ENCODE measurements at regions not wholly inside any gene's neighbourhood (a gene's known extent, or its start where the extent isn't known, plus 50 kb on each side); places are given as distances from the start of the nearest gene placed in this dataset.

DNA sequence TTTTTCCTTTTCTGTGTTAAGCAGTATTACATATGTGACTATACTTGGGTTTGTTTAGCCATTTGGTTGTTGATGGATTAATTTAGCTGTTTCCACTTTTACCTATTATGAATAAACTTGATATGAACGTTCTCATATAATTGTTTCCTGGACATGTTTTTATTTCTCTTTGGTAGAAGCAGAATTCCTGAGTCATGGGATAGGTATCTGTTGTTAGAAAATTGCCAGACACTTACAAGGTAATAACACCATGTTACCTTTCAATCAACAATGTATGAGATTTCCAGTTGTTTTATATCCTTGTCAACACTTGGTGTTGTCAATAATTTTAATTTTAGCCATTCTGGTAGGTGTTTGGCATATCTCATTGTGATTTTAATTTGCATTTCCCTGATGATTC lies 475.4 kb downstream of the IGSF11 start:
- no peaks in the 10 kb centered on the region for H3K9me3 Mint-ChIP-seq

DNA sequence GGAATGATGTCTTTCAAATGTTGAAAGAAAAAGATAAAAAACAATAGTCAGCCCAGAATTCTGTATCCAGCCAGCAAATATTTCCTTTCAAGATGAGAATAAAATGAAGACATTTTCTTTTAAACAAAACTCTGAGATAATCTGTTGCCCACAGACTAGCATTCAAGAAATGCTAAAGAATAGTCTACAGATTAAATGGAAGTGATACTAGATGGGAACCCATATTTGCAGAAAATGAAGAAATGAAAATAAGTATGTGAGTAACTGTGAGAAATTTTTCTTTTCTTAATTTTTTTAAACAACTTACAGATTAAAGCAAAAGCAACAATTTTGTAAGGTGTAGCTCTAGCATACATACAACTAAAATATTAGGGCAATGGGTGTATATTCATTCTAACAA lies 469.8 kb downstream of the IGSF11 start:
- Mint-ChIP-seq H3K9me3 (peaks cover 3 to 16% (median 10%) of the 10 kb centered on the region in 3 donors), H3K4me1 (peaks cover 0 to 1% (median 0%) of the 10 kb centered on the region in 3 donors), H3K27ac (no peak overlapping the region), H3K36me3 (peaks cover 2% of the 10 kb centered on the region), H3K4me3 (no peak overlapping the region), H3K27me3 (no peaks in the 10 kb centered on the region)

More for the DNA sequence above, 475.4 kb downstream of the IGSF11 start:
- H3K27me3 Mint-ChIP-seq = no peaks in the 10 kb centered on the region
- H3K27ac Mint-ChIP-seq = no peak overlapping the region
- no peak overlapping the region for H3K4me3 Mint-ChIP-seq
- H3K36me3 Mint-ChIP-seq = peaks cover 2% of the 10 kb centered on the region
- no peaks in the 10 kb centered on the region for H3K4me1 Mint-ChIP-seq

DNA sequence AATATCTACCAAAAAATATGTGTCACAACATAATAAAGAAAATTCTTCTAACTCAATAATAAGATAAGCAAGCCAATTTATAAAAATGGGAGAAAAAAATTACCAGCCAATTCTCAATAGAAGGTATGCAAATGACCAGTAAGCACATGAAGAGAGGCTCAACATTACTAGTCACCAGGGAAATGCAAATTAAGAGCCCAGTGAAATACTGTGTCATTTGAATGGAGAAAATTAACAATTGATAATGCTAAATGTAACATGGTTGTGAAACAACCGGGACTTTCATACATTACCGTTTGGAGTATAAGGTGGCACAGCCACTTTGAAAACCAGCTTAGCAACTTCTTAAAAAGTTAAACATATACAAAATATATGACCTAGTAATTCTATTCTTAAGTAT lies 460.7 kb downstream of the IGSF11 start:
- Mint-ChIP-seq H3K4me1 (no peaks in the 10 kb centered on the region), H3K36me3 (no peaks in the 10 kb centered on the region), H3K4me3 (no peak overlapping the region), H3K27ac (no peak overlapping the region), H3K27me3 (no peaks in the 10 kb centered on the region), H3K9me3 (peaks cover 0 to 7% (median 5%) of the 10 kb centered on the region in 3 donors)

DNA sequence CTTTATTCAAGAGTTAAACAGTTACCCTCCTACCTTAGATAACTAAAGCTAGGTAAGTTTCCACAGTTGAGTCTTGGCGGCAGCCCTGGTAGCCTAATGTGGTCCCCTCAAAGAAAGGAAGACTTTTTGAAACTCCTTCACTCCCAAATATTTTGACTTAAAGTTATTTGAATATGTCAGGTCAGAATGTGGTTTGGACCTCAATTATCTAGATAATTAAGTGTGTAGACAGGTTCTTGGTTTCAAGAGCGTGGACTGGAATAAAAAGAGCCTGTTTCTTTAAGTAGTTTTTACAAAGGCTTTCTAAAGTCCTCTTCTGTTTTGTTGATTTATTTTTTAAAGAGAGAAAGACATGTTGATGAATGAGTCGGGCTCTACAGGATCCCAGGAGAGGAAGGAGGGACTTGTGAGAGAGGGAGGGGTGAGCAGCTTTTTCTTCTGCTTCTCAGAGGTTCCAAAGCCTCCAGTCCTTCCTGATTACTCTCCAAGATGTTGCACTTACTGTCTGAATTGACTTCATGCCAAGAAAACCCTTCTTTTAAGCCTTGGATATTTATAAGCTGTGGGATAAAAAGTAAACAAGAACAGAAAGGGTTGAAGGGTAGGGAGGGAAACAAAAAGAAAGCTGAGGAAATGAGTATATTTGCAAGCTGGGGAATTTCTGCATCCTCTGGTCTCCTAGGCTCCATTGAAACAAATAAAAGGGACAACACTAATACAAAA lies 457.4 kb downstream of the IGSF11 start:
- Mint-ChIP-seq H3K4me3 (no peak overlapping the region), H3K27ac (no peak overlapping the region), H3K36me3 (no peaks in the 10 kb centered on the region), H3K27me3 (no peaks in the 10 kb centered on the region), H3K4me1 (no peaks in the 10 kb centered on the region), H3K9me3 (no peaks in the 10 kb centered on the region)

DNA sequence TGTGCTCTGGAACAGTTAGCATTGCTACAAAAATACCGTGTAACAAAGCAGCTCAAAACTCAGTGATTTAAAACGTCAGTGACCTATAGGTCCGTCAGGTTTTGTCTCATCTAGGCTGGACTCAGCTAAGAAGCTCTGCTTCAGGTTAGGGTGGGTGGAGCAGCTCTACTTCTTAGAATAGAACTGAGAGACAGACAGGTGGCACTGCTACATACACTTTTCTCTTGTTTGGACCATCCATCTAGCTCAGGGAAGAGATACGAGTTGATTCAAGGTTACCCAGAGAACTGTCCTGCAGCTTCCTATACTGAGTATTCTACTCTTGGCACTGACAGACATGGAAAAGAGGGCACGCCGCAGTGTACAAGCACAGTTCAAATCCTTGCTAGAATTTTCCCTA lies 456.1 kb downstream of the IGSF11 start:
- Mint-ChIP-seq H3K4me3 (no peak overlapping the region), H3K27me3 (no peaks in the 10 kb centered on the region), H3K4me1 (no peaks in the 10 kb centered on the region), H3K9me3 (no peaks in the 10 kb centered on the region), H3K36me3 (no peaks in the 10 kb centered on the region), H3K27ac (no peak overlapping the region)

DNA sequence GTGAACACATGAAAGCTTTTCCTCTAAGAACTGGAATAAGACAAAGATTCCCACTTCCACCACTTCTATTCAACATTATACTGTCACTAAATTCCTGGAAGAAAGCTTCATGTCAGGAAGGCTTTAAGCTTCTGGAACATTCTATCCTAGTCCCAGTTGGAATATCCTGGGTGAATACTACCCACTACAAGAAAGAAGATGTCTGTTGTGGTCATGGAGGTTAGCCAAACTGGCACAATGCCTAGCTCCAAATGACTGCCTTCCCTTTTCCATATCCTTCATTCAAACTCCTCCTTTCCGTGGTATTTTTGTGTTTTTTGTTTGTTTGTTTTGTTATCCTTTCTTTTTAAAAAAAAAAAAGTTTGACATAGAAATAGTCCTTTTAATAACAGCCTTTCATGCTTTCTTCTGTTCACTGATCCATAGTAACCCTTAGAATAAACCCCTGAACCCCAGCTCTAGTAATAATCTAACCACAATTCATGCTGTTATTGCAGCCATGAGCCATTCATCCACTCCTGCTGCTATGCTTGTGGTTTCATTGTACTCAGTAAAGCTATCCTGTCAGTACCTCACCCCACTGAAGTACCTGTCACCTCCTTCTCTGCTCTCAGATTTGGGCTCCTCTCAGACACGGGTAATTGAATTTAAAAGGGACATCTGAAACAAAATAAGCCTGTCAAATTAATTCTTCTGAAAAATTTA lies 447.5 kb downstream of the IGSF11 start:
- Mint-ChIP-seq H3K4me3 (no peak overlapping the region), H3K4me1 (no peaks in the 10 kb centered on the region), H3K27me3 (no peaks in the 10 kb centered on the region), H3K27ac (no peak overlapping the region), H3K9me3 (peaks cover 0 to 3% (median 1%) of the 10 kb centered on the region in 3 donors), H3K36me3 (no peaks in the 10 kb centered on the region)

DNA sequence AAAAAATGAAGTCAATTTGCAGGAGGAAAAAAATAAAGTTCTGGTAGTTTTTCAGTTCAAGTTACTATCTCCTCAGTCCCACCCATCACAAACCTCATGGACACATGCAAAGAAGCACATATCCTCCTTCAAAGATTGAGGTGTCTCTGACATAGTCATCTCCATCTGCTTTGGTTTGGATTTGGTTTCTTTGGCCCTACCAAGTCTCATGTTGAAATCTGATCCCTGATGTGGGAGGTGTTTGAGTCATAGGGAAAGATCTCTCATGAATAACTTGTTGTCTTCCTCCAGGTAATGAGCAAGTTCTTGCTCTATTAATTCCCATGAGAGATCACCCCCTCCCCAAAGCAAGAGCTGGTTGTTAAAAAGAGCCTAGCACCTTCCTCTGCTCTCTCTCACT lies 446.8 kb downstream of the IGSF11 start:
- H3K36me3 Mint-ChIP-seq = no peaks in the 10 kb centered on the region
- H3K4me3 Mint-ChIP-seq = no peak overlapping the region
- H3K27me3 Mint-ChIP-seq = no peaks in the 10 kb centered on the region
- H3K4me1 Mint-ChIP-seq = no peaks in the 10 kb centered on the region
- H3K9me3 Mint-ChIP-seq = peaks cover 0 to 3% (median 1%) of the 10 kb centered on the region in 3 donors
- H3K27ac Mint-ChIP-seq = no peak overlapping the region

DNA sequence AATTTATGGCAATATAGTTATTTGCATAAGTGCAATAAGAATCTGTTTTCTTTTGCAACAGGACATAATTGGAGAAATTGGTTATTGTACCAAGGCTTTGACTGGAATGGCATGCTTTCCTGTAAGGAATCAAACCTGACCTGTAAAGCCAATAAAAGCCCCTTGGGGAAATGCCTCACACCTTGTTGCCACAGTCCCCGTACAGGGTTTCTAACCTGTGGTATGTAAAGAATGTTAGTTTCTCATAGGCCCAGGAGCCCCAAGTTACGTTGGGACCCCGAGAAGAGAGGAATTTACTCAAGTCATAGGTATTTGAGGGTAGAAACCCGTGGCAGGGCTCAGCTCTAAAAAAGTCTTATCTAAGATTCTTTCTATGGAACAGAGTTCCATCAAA lies 441.4 kb downstream of the IGSF11 start:
- Mint-ChIP-seq H3K4me3 (no peak overlapping the region), H3K36me3 (peaks cover 2% of the 10 kb centered on the region), H3K4me1 (no peaks in the 10 kb centered on the region), H3K27me3 (no peaks in the 10 kb centered on the region), H3K27ac (no peak overlapping the region), H3K9me3 (peaks cover 3 to 9% (median 3%) of the 10 kb centered on the region in 3 donors)

DNA sequence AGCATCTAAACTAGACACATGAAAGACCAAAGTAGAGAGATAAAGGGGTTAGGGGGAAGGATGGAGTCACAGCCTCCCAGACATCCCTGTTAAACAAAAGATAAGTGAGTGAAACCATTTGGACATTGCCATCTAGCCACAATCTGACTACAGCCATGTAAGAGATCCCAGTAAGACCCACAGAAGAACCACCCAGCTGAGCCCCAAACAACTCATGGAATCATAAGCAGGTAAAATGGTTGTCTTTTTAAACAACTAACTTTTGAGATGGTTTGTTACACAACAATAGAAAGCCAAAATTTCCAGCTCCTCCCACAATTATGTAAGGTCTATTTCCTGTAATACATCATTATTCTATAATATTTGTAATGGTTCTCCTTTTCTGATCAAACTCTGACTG lies 437.5 kb downstream of the IGSF11 start:
- H3K27me3 Mint-ChIP-seq = no peaks in the 10 kb centered on the region
- no peaks in the 10 kb centered on the region for H3K4me1 Mint-ChIP-seq
- peaks cover 3 to 6% (median 3%) of the 10 kb centered on the region in 3 donors for H3K9me3 Mint-ChIP-seq
- no peak overlapping the region for H3K27ac Mint-ChIP-seq
- peaks cover 2% of the 10 kb centered on the region for H3K36me3 Mint-ChIP-seq
- H3K4me3 Mint-ChIP-seq = no peak overlapping the region

DNA sequence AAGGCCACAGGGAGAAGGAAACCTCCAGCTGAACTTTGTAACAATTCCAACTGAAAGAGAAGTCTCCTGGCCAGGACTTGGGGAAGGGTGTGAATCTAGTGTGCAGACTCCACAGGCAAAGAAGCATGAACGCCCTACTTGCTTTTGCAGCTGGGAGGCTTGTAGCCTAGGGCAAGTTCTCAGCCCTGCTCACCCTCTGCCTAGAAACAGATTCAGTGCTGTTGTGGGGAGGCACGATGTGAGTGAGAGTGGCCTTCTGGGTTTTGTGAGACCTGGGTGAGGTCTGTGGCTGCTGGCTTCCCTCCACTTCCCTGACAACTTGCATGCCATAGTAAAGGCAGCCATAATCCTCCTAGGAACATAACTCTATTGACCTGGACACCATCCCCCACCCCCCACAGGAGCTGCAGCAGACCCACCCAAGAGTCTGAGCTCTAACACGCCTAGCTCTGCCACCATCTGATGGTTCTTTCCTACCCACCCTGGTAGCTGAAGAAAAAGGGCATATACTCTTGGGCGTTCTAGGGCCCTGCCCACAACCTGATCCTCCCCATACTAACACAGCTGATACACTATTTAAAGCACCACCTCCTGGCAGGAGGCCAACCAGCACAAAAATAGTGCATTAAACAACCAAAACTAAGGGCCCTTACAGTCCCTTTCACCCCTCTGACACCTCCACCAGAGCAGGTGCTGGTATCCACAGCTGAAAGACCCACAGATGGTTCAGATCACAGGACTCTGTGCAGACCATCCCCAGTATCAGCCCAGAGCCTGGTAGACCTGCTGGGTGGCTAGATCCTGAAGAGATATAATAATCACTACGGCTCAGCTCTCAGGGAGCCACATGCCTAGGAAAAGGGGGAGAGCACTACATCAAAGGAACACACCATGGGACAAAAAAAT lies 426.5 kb downstream of the IGSF11 start:
- no peak overlapping the region for H3K27ac Mint-ChIP-seq

DNA sequence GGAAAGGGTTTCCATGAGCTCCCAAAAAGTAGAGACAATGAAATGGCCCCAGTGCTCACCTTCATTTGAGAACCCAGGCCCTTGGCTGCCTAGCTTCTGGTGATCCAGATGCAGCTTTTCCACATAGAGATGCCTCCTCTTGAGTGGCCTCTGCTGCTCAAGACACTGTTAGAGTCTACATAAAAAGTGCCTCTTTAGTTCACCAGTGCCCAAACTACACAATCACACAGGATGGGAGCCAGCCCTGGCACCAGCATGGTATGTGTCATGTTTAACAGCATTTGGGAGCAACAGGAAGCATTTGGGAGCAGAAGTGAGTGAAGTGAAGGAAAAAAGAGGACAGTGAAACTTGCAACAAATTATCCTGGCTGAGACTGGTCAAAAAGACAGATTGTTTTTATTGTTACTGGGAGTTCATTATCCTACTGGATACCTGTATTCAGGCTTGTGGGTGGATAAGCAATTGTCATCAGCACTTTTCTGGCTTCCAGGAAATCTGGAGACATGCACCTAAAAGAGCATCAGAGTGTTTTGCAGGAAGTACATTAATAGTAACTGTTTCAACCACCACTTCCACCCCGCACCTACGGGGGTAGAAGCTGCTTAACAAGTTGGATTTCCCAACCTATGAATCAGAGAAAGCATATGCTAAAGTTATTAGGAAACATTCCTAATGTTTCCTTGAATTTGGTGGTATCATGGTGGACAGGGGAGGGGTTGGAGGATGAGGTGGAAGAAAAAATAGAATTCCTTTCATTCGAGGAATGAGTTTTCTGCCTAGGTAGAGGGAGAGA lies 416.2 kb downstream of the IGSF11 start:
- H3K27ac Mint-ChIP-seq = no peak overlapping the region
- no peaks in the 10 kb centered on the region for H3K36me3 Mint-ChIP-seq
- no peak overlapping the region for H3K4me3 Mint-ChIP-seq
- peaks cover 0 to 1% (median 0%) of the 10 kb centered on the region in 3 donors for H3K4me1 Mint-ChIP-seq
- no peaks in the 10 kb centered on the region for H3K27me3 Mint-ChIP-seq
- H3K9me3 Mint-ChIP-seq = no peaks in the 10 kb centered on the region

More for the DNA sequence above, 426.5 kb downstream of the IGSF11 start:
- Mint-ChIP-seq H3K4me1 (peaks cover 0 to 2% (median 0%) of the 10 kb centered on the region in 3 donors), H3K4me3 (no peak overlapping the region), H3K9me3 (peaks cover 6 to 18% (median 7%) of the 10 kb centered on the region in 3 donors), H3K36me3 (no peaks in the 10 kb centered on the region), H3K27me3 (no peaks in the 10 kb centered on the region)

DNA sequence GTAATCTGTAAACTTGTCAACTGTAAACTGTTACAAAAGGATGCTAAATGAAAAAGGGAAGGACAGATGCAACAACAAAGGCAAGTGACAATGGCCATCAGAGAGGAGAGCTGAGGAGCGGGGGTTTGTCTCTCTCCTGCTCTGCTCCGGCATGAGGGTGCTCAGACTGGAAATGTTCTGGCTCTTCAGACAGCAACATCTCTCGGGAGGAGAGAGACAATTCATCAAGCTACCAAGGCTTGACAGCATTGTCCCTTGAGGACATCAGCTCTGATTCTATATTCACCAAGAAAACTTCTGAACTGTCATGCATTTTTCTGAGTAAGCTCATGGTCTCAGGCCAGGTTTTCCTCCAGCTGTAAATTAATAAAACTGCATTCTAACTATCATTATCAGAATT lies 408.2 kb downstream of the IGSF11 start:
- Mint-ChIP-seq H3K36me3 (no peaks in the 10 kb centered on the region), H3K27ac (no peak overlapping the region), H3K9me3 (no peaks in the 10 kb centered on the region), H3K4me3 (no peak overlapping the region), H3K4me1 (peaks cover 0 to 1% (median 0%) of the 10 kb centered on the region in 3 donors), H3K27me3 (peaks cover 4% of the 10 kb centered on the region)

DNA sequence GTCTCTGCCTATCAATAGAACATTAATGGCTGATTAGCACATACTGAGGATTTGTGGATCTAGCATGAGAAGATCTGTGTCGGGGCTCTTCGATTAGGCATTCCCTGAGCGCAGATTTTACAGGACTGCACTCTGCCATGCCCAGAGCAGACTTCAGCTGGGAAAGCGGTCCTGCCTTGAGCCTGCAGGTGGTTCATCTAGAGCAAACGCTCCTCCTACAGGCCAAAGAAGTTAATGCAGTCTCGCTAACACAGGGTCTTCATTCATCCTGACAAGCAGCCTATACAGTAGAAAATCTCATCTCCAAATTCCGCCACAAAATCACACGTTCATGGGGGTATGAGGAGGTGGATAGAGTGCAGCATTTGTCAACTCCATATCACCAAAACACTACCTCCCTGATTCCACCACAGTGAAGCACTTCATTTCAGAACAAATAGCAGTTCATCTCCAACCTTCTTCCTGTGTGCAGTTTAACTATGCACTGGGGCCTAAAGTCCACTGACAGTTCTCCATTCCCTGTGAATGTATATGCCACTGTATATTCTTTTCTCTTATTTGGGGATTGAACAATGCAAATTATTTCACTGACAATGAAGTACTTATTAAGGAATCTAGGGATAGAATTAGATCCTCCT lies 405.8 kb downstream of the IGSF11 start:
- Mint-ChIP-seq H3K36me3 (no peaks in the 10 kb centered on the region), H3K9me3 (no peaks in the 10 kb centered on the region), H3K27me3 (peaks cover 4% of the 10 kb centered on the region), H3K4me3 (no peak overlapping the region), H3K4me1 (peaks cover 0 to 1% (median 0%) of the 10 kb centered on the region in 3 donors), H3K27ac (no peak overlapping the region)

DNA sequence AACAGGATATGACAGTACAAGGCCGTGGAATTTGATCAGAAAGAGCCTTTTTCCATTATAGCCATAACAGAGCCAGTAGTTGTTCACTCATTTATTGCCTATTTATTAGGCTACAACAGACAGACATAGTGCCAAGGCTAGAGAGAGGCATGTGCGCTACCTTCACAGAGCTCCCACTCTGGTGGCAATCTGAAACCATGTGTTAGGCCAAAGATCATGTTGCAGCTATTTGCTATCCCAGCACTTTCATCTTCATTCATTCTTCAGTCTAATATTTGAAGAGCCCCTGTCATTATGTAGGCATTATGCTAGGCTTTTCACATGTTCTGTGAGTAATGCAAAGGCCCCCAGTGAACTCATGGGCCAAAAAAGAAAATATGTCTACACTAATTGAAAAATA lies 404.8 kb downstream of the IGSF11 start:
- peaks cover 2% of the 10 kb centered on the region for H3K27me3 Mint-ChIP-seq
- H3K36me3 Mint-ChIP-seq = no peaks in the 10 kb centered on the region
- H3K27ac Mint-ChIP-seq = no peak overlapping the region
- H3K4me3 Mint-ChIP-seq = no peak overlapping the region
- peaks cover 0 to 1% (median 0%) of the 10 kb centered on the region in 3 donors for H3K4me1 Mint-ChIP-seq
- no peaks in the 10 kb centered on the region for H3K9me3 Mint-ChIP-seq

All from IgD-negative memory B cell (primary cell).